GM12865 (cell line): ENCODE measurements at regions not wholly inside any gene's neighbourhood (a gene's known extent, or its start where the extent isn't known, plus 50 kb on each side); places are given as distances from the start of the nearest gene placed in this dataset.
"Not testable (repeated sequence)": the region's sequence is repeated elsewhere in the genome, so short reads cannot be mapped to it uniquely, and the experiment has no call there.

Source experiments
- DNase-seq: peaks from one replicate; pipeline ENCODE4 v3.0.0; 2010; ENCODE audit warnings: low read depth
- H3K4me3 ChIP-seq: 2 replicates; pipeline ENCODE4 v1.5.1; 2011; ENCODE audit warnings: mild to moderate bottlenecking, low read depth, low read length, control low read depth
- TF ChIP-seq, protein P1 (sequence below): IDR thresholded peaks from 2 replicates; pipeline ENCODE4 v1.5.1; 2011; ENCODE audit warnings: low read length, control low read depth, low read depth, inconsistent platforms; ENCODE audit not compliant: insufficient read depth; ENCODE audit errors: missing control alignments

DNA sequence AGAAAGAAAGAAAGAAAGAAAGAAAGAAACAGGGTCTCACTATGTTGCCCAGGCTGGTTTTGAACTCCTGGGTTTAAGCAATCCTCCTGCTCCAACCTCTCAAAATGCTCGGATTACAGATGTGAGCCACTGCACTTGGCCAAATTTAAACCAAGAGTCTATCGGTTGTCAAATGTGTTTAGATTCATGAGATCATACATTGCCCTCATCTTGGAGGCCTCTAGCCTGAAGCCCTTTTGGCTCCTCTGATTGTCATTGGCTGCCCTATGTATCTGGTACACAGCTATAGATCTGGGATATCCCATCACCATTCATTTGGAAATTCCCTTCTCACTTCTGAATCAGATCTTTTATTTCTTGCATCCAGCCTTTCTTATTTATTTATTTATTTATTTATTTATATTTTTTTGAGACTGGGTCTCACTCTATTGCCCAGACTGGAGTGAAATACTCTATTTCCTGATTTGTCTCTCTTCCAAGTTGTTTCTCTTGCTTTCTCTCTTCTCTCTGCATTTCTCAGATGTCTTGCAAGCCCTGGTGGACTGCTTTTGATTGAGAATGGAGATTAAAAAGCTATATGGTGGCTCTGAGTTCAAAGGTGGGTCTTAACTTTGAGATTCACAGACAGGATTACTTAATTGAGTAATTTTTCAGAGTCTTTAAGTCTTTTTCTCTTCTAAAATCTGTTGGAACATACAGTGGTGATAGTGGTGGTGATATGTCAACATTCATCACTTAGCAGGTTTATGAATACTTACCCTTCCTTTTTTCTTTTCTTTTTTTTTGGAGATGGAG is 121.9 kb downstream of the GJA1 start:
- TF ChIP-seq, protein P1, sequence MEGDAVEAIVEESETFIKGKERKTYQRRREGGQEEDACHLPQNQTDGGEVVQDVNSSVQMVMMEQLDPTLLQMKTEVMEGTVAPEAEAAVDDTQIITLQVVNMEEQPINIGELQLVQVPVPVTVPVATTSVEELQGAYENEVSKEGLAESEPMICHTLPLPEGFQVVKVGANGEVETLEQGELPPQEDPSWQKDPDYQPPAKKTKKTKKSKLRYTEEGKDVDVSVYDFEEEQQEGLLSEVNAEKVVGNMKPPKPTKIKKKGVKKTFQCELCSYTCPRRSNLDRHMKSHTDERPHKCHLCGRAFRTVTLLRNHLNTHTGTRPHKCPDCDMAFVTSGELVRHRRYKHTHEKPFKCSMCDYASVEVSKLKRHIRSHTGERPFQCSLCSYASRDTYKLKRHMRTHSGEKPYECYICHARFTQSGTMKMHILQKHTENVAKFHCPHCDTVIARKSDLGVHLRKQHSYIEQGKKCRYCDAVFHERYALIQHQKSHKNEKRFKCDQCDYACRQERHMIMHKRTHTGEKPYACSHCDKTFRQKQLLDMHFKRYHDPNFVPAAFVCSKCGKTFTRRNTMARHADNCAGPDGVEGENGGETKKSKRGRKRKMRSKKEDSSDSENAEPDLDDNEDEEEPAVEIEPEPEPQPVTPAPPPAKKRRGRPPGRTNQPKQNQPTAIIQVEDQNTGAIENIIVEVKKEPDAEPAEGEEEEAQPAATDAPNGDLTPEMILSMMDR: no peak
- no peak overlapping the region for H3K4me3 ChIP-seq
- no peak for DNase-seq

DNA sequence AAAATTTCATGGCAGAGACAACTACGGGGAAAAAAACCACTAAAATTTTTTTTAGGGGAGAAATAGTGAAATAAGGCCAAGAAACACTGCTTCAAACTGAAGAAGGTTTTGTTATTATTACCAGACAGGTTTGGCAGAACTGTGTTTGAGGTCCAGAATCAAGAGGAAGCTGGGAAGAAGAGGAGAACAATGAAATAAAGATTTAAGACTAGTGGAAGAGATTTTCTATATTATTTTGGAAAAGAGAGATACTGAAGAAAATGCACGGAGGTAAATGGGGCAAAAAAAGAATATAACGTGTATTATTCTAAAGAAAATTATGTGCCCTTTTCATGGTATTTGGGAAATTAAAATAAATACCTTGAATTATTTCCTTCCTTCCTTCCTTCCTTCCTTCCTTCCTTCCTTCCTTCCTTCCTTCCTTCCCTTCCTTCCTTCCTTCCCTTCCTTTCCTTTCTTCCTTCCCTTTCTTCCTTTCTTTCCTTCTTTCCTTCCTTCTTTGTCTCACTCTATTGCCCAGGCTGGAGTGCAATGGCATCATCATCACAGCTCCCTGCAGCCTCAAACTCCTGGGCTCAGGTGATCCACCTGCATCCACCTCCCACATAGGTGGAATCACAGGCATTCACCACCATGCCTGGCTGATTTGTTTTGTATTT is 124.3 kb downstream of the GJA1 start:
- no peak for DNase-seq
- no peak overlapping the region for H3K4me3 ChIP-seq
- TF ChIP-seq, protein P1: no peak

DNA sequence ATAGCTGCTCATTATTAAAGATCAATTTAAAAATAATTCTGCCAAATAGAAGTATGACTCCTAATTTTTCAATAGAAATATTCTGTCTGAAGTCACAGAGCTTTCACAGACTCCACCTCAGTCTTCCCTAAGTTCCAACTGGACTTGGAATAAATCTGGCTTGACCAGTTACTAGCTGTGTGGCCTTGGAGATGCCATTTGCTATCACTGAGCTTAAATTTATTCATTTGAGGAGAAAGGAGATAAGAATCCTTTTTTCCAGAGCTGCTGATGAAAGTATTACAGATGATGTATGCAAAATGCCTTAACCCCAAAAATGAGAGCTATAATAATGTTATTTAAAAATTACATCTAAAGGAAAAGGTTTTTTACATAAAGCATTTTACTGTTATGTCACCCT is 125.0 kb downstream of the GJA1 start:
- no peak for DNase-seq
- H3K4me3 ChIP-seq: no peak overlapping the region
- TF ChIP-seq, protein P1: no peak

DNA sequence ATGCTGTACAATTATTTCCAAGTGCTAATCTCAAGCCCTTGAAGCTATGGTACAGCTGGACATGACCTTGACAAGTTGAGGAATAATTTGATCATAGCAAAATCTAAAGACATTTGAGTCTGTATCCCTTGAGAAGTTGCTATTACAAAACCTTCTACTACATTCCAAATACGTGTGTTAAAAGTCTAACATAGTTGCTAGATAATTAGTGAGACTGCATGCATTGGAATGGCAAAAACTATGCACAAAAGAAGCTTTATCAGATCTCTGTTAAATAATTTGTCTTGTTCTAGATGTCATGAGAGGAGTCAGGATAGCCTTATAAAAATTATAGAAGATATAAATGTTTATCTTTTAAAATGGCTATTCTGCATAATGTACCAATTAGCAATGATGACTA is 127.8 kb downstream of the GJA1 start:
- no peak overlapping the region for H3K4me3 ChIP-seq
- DNase-seq: no peak
- TF ChIP-seq, protein P1: no peak

DNA sequence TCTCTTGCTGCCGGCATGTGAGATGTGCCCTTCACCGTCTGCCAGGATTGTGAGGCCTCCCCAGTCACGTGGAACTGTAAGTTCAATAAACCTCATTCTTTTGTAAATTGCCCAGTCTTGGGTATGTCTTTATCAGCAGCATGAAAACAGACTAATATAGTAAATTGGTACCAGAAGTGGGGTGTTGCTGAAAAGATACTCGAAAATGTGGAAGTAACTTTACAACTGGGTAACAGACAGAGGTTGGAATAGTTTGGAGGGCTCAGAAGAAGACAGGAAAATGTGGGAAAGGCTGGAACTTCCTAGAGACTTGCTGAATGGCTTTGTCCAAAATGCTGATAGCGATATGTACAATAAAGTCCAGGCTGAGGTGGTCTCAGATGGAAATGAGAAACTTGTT is 129.1 kb downstream of the GJA1 start:
- H3K4me3 ChIP-seq, DNase-seq: not testable (repeated sequence)

DNA sequence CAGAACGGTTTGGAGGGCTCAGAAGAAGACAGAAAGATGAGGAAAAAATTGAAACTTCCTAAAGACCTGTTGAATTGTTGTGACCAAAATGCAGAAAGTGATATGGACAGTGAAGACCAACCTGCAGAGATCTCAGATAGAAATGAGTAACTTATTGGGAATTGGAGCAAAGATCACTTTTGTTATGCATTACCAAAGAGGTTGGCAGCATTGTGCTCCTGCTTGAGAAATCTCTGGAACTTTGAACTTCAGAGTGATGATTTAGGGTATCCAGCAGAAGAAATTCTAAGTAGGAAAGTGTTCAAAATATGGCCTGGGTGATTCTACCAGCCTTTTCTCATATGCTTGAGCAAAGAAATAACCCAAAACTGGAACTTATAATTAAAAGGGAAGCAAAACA is 136.0 kb downstream of the GJA1 start:
- TF ChIP-seq, protein P1: no peak
- H3K4me3 ChIP-seq: no peak overlapping the region
- no peak for DNase-seq

DNA sequence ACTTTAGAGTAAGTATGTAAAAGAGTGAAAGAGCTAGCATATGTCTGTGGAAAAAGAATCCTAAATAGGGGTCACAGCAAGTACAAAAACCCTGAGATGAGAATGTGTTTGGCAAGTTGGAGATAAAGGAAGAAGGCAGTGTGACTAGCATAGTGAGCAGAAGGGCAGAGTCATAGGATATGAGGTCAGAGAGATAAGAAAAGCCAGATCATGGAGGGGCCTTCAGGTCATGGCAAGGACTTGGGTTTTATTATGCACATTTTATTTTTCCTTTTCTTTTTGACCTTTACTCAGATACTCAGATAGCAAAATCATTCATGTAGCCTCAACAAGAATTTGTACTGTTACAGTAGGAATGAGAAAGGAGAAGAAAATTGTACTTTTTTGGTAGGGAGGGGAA is 138.0 kb downstream of the GJA1 start:
- H3K4me3 ChIP-seq: no peak overlapping the region
- TF ChIP-seq, protein P1: no peak
- no peak for DNase-seq
